ENCODE measurements at regions not wholly inside any gene's neighbourhood (a gene's known extent, or its start where the extent isn't known, plus 50 kb on each side); places are given as distances from the start of the nearest gene placed in this dataset.

DNA sequence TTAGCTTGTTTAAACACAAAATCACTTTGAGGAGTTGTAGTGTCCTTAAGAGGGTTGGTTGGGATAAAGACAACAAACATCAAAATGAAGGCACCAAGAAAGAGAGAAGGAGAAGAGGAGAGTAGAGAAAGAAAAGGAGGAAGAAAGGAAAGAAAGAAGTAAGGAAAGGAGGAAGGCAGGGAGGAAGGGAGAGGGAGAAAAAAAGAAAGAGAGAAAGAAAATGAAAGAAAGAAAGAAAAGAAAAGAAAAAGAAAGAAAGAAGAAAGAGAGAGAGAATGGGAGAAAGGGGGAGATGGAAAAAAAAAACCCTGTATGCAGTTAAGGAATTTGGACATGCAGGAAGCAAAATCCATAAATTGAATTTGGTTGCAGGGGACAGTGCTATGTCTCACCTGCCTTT is 635.4 kb upstream of the FZD8 start:
- Mint-ChIP-seq H3K4me1 (no peaks in the 10 kb centered on the region), H3K36me3 (no peaks in the 10 kb centered on the region), H3K27ac (no peak overlapping the region), H3K4me3 (no peak overlapping the region), H3K27me3 (no peaks in the 10 kb centered on the region), H3K9me3 (peaks cover 27% of the 10 kb centered on the region)
- CTCF ChIA-PET, result no interaction called here
- DNase-seq, result no peak

DNA sequence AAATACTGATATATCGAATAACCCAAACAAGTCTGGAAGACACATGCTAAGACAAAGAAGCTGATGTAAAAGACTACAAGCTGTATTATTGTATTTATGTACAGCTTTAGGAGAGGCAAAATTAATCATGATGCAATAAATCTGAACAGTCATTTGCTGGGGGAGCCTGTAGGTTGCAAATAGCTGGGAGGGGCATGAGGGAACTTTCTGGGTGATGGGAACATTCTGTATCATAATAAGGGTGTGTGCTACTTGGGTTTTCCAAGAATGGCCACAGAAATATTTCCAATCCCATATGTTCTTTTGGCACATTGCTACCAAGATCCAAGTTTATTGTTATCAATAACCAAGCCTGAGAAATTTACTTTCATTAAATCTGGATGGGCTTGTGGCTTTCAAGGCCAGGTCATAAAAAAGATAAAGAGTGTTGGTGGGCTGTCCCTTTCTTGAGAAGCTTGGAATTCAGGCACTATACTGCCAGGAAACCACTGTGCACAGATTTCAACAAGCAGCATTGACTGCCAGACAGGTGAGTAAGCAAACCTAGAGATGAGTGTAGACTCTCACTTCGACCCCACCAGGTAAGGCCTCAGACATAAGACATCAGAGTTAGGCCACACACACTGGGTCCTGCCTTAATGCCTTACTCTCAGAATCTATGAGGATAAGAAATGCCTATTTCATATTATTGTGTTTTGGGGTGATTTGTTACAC is 629.7 kb upstream of the FZD8 start:
- CTCF ChIA-PET, result no interaction called here
- Mint-ChIP-seq H3K4me3 (no peak overlapping the region), H3K27me3 (no peaks in the 10 kb centered on the region), H3K4me1 (no peaks in the 10 kb centered on the region), H3K9me3 (peaks cover 20% of the 10 kb centered on the region), H3K27ac (no peak overlapping the region), H3K36me3 (no peaks in the 10 kb centered on the region)
- no peak for DNase-seq

DNA sequence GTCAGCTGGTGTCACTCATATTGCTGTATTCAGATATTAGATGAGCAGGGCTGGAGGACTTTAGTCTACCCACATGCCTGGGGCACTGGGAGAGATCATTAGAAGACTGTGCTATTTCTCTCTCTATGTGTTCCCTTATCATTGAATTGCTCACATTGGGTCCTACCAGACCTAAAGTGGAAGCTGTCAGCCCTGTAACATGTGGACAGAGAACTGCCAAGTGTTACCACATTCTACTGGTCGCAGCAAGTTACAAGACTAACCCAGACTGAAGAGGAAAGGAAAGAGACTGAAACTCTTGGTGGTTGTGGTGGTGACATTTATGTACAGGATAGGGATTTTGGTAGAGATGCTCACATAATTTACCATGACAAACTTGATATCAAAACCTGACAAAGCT is 627.1 kb upstream of the FZD8 start:
- Mint-ChIP-seq H3K27me3 (no peaks in the 10 kb centered on the region), H3K27ac (no peak overlapping the region), H3K4me3 (no peak overlapping the region), H3K4me1 (no peaks in the 10 kb centered on the region), H3K36me3 (no peaks in the 10 kb centered on the region), H3K9me3 (peaks cover 3% of the 10 kb centered on the region)
- CTCF ChIA-PET, result no interaction called here
- DNase-seq, result no peak

- no peaks in the 10 kb centered on the region for H3K4me1 Mint-ChIP-seq
- H3K36me3 Mint-ChIP-seq, result no peaks in the 10 kb centered on the region
- CTCF ChIA-PET, result no interaction called here
- peaks cover 4% of the 10 kb centered on the region for H3K9me3 Mint-ChIP-seq
- no peaks in the 10 kb centered on the region for H3K27me3 Mint-ChIP-seq
- H3K27ac Mint-ChIP-seq, result no peak overlapping the region
- no peak for DNase-seq
- no peak overlapping the region for H3K4me3 Mint-ChIP-seq
Measured at GRCh38 chr10:36266923-36267322, 624.8 kb upstream of the FZD8 start.

- Mint-ChIP-seq H3K27ac (no peak overlapping the region), H3K4me1 (no peaks in the 10 kb centered on the region), H3K4me3 (no peak overlapping the region), H3K9me3 (peaks cover 6% of the 10 kb centered on the region), H3K36me3 (no peaks in the 10 kb centered on the region), H3K27me3 (no peaks in the 10 kb centered on the region)
- DNase-seq, result no peak
- CTCF ChIA-PET, result no interaction called here
Measured at GRCh38 chr10:36265741-36266140, 623.6 kb upstream of the FZD8 start.

GRCh38 chr10:36263871-36264270 is 621.8 kb upstream of the FZD8 start:
- Mint-ChIP-seq H3K27me3 (no peaks in the 10 kb centered on the region), H3K4me3 (no peak overlapping the region), H3K36me3 (no peaks in the 10 kb centered on the region), H3K27ac (no peak overlapping the region), H3K9me3 (peaks cover 11% of the 10 kb centered on the region), H3K4me1 (no peaks in the 10 kb centered on the region)
- CTCF ChIA-PET, result no interaction called here
- no peak for DNase-seq

GRCh38 chr10:36256948-36257356 is 614.9 kb upstream of the FZD8 start:
- DNase-seq, result no peak
- H3K4me3 Mint-ChIP-seq, result no peak overlapping the region
- no peaks in the 10 kb centered on the region for H3K27me3 Mint-ChIP-seq
- no peaks in the 10 kb centered on the region for H3K4me1 Mint-ChIP-seq
- H3K27ac Mint-ChIP-seq, result no peak overlapping the region
- peaks cover 11% of the 10 kb centered on the region for H3K9me3 Mint-ChIP-seq
- CTCF ChIA-PET, result no interaction called here
- no peaks in the 10 kb centered on the region for H3K36me3 Mint-ChIP-seq

- Mint-ChIP-seq H3K4me3 (no peak overlapping the region), H3K9me3 (peaks cover 11% of the 10 kb centered on the region), H3K4me1 (no peaks in the 10 kb centered on the region), H3K27ac (no peak overlapping the region), H3K27me3 (no peaks in the 10 kb centered on the region), H3K36me3 (no peaks in the 10 kb centered on the region)
- CTCF ChIA-PET, result interaction anchor here (0.8 kb wide), 1 partner anchor 219 kb away, joined by 3 read pairs; no protein-coding TSS in a partner anchor
- DNase-seq, result no peak
Measured at GRCh38 chr10:36256166-36256565, 614.1 kb upstream of the FZD8 start.

DNA sequence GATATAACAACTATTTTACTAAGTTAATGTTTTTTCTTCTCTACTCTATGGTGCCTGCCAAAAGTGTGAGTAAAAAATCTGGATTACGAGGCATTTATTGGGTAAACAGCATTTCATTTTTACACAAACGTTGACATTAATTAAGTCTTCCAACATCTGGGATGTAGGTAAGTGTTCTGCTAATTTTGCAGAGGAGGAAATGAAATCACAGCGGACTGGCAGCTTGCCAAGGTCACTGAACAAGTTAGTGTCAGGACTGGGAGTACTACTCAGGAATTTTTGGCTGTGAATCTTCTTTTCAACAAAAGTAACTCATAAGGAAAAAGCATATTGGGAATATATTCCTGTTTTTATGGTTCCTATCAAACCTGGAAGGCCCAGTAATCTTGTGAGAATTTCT is 612.1 kb upstream of the FZD8 start:
- CTCF ChIA-PET, result no interaction called here
- Mint-ChIP-seq H3K4me1 (no peaks in the 10 kb centered on the region), H3K4me3 (no peak overlapping the region), H3K36me3 (no peaks in the 10 kb centered on the region), H3K9me3 (peaks cover 4% of the 10 kb centered on the region), H3K27me3 (no peaks in the 10 kb centered on the region), H3K27ac (no peak overlapping the region)
- no peak for DNase-seq

DNA sequence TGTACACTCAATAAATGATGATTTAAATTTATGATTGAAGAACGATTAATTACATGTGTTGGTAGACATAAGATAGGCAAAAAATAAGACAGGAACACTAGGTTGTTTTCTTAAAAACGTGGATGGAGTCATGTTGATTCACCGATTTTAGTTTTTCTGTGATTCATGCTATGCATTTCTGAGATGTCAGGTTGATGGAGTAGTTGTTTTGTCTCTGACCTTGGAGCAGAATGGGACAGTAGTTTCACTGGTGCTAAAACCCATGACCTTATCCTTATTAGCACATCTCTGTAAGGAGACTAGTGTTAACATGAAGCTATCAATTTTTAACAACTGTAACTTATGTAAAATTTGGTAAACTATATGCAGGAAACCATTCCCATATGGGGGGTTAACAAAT is 611.6 kb upstream of the FZD8 start:
- Mint-ChIP-seq H3K4me3 (no peak overlapping the region), H3K4me1 (no peaks in the 10 kb centered on the region), H3K27me3 (no peaks in the 10 kb centered on the region), H3K9me3 (peaks cover 4% of the 10 kb centered on the region), H3K27ac (no peak overlapping the region), H3K36me3 (no peaks in the 10 kb centered on the region)
- CTCF ChIA-PET, result no interaction called here
- DNase-seq, result no peak

DNA sequence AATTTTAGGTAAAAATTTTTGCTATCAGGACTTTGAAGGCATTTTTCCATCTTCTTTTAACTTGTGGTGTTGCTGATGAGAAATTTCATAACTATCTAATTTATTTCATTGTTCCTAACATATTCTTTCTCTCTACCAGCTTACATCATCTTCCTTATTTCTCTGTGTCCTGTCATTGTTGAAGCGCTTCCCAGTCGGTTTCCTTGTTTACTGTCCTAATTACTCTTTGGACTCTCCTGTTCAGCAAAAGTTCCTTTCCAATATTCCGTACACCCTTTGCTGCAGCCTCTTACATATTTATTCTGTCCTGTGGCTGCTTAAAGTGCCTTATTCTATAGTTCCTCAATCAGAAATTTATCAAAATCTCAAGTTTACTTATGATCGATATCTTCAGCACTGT is 609.0 kb upstream of the FZD8 start:
- Mint-ChIP-seq H3K4me3 (no peak overlapping the region), H3K4me1 (no peaks in the 10 kb centered on the region), H3K36me3 (no peaks in the 10 kb centered on the region), H3K9me3 (peaks cover 1% of the 10 kb centered on the region), H3K27me3 (no peaks in the 10 kb centered on the region), H3K27ac (no peak overlapping the region)
- DNase-seq, result no peak
- CTCF ChIA-PET, result no interaction called here

DNA sequence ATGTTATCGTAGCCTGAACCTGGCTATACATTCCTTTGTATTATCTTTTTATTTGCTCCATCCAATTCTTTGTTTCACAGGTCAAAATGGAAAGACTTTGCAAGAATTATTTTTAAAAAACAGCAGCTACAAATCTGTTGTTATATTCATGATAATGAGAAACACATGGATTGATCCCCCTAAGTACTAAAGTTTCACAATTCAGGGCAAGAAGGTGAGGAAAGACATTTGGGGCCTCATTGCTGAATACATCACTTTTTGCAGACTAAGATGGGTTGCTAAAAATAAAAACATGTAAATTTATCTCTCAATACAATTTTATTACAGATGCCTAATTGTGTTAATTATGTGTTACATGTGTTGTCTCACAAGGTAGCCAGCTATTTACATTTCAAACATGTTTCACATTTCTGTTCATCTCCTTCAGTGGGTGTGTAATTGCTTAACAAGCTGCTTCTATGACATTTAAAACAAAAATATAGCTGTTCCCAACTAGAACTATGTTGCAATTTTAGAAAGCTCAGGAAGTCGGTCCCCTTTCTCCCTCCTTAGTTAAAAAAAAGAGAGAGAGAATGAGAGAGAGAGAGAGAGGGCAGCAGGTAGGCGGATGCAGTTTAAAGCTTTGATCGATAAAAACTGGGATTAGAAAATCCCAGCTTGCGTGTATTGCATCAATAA is 606.3 kb upstream of the FZD8 start:
- DNase-seq, result no peak
- CTCF ChIA-PET, result no interaction called here
- Mint-ChIP-seq H3K36me3 (no peaks in the 10 kb centered on the region), H3K27ac (no peak overlapping the region), H3K4me3 (no peak overlapping the region), H3K4me1 (no peaks in the 10 kb centered on the region), H3K27me3 (no peaks in the 10 kb centered on the region), H3K9me3 (peaks cover 4% of the 10 kb centered on the region)

- no peaks in the 10 kb centered on the region for H3K27me3 Mint-ChIP-seq
- CTCF ChIA-PET, result no interaction called here
- H3K27ac Mint-ChIP-seq, result no peak overlapping the region
- H3K36me3 Mint-ChIP-seq, result no peaks in the 10 kb centered on the region
- H3K4me1 Mint-ChIP-seq, result no peaks in the 10 kb centered on the region
- H3K4me3 Mint-ChIP-seq, result no peak overlapping the region
- peaks cover 11% of the 10 kb centered on the region for H3K9me3 Mint-ChIP-seq
- DNase-seq, result no peak
Measured at GRCh38 chr10:36247478-36247877, 605.4 kb upstream of the FZD8 start.

DNA sequence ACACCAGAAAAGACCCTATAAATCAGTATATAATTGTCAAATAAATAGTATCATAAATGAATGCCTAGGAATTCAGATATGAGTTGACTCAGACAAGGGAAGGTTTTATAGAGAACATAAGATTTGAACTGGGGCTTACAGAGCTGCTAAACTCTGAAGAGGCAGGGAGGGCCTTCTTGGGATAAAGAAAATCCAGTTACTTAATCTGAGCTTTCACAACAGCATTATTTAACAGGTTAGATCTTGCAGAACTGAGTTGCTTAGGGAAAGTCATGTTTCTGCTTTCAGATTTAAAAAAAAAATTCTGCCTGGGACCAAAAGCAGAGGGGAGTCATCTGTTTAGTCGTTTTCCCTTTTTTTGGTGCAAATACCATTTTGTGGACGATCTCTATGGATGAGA is 594.8 kb upstream of the FZD8 start:
- Mint-ChIP-seq H3K36me3 (no peaks in the 10 kb centered on the region), H3K4me3 (no peak overlapping the region), H3K27ac (no peak overlapping the region), H3K4me1 (no peaks in the 10 kb centered on the region), H3K9me3 (peaks cover 20% of the 10 kb centered on the region), H3K27me3 (no peaks in the 10 kb centered on the region)
- DNase-seq, result no peak
- CTCF ChIA-PET, result no interaction called here

GRCh38 chr10:36236341-36236740 is 594.2 kb upstream of the FZD8 start:
- H3K4me1 Mint-ChIP-seq, result no peaks in the 10 kb centered on the region
- H3K27me3 Mint-ChIP-seq, result no peaks in the 10 kb centered on the region
- no peak overlapping the region for H3K27ac Mint-ChIP-seq
- H3K36me3 Mint-ChIP-seq, result no peaks in the 10 kb centered on the region
- CTCF ChIA-PET, result no interaction called here
- no peak for DNase-seq
- peaks cover 19% of the 10 kb centered on the region for H3K9me3 Mint-ChIP-seq
- H3K4me3 Mint-ChIP-seq, result no peak overlapping the region

Data from activated naive CD4-positive, alpha-beta T cell treated with anti-CD3 and anti-CD28 coated beads, Interleukin-2, amount 10 ng/mL, durations not matched to agents 7 days and 5 days (primary cell).